Sigmoid colon (tissue), 4 donors: ENCODE measurements at regions not wholly inside any gene's neighbourhood (a gene's known extent, or its start where the extent isn't known, plus 50 kb on each side); places are given as distances from the start of the nearest gene placed in this dataset.

Experiments used
- POLR2A ChIP-seq, 2 donors: fragments of 450-650 bp; IDR thresholded peaks; one replicate each; pipeline ENCODE4 v1.6.1; 2016; ENCODE audit warnings: antibody characterized with exemption in 2 of 2, mild to moderate bottlenecking in 2 of 2, moderate library complexity in 2 of 2
- POLR2AphosphoS5 ChIP-seq, 4 donors: sonication (generic); formaldehyde crosslinking; IDR thresholded peaks; one replicate each; pipeline ENCODE4 v1.6.1; 2017; ENCODE audit warnings: antibody characterized with exemption in 4 of 4
- TF ChIP-seq, protein P1 (sequence below), 4 experiments: fragments of 450-650 bp in 3 of 4; fragments of 200-600 bp in 1 of 4; IDR thresholded peaks; one replicate each; pipeline ENCODE4 v1.5.1; 2016 to 2019; ENCODE audit warnings: antibody characterized with exemption in 4 of 4, mild to moderate bottlenecking in 3 of 4, moderate library complexity in 2 of 4

DNA sequence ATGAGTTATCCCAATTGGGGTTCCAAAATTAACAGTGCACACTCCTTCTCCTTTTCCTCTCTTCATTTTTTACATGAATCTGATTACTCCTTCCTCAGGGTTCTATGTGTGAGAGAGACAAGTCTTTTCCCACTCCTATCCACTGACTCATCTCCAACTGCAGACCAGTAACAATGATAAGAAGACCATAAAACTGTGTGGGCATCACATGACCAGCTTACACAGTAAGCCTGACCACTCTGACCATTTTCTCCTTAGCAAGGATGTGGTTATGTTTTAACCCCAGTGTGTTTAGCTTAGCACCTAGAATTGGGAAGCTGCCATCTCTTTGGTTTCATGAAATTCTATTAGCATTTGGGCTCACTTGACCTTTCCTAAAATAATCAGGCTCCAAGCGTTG lies 145.0 kb upstream of the CALCR start:
- TF ChIP-seq, protein P1, sequence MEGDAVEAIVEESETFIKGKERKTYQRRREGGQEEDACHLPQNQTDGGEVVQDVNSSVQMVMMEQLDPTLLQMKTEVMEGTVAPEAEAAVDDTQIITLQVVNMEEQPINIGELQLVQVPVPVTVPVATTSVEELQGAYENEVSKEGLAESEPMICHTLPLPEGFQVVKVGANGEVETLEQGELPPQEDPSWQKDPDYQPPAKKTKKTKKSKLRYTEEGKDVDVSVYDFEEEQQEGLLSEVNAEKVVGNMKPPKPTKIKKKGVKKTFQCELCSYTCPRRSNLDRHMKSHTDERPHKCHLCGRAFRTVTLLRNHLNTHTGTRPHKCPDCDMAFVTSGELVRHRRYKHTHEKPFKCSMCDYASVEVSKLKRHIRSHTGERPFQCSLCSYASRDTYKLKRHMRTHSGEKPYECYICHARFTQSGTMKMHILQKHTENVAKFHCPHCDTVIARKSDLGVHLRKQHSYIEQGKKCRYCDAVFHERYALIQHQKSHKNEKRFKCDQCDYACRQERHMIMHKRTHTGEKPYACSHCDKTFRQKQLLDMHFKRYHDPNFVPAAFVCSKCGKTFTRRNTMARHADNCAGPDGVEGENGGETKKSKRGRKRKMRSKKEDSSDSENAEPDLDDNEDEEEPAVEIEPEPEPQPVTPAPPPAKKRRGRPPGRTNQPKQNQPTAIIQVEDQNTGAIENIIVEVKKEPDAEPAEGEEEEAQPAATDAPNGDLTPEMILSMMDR (IDR thresholded peaks at IDR 0.05): no peak
- no peak for TF ChIP-seq POLR2AphosphoS5 (IDR thresholded peaks at IDR 0.05)
- no peak for TF ChIP-seq POLR2A (IDR thresholded peaks at IDR 0.05)
